ENCODE measurements at regions not wholly inside any gene's neighbourhood (a gene's known extent, or its start where the extent isn't known, plus 50 kb on each side); places are given as distances from the start of the nearest gene placed in this dataset.

GRCh38 chr4:179195887-179196286 is 1753.7 kb upstream of the AGA start:
- TF ChIP-seq POLR2A (IDR thresholded peaks at IDR 0.05; ENCODE audit: low read length): no peak
- no peak for TF ChIP-seq GATA1 (IDR thresholded peaks at IDR 0.05; ENCODE audit: low read depth, low read length)

Measured in erythroblast (primary cell).